Choroid plexus epithelial cell (primary cell): ENCODE measurements at regions not wholly inside any gene's neighbourhood (a gene's known extent, or its start where the extent isn't known, plus 50 kb on each side); places are given as distances from the start of the nearest gene placed in this dataset.

Experiments
- DNase-seq: peaks from one replicate; pipeline ENCODE4 v3.0.0-alpha.2; 2010; ENCODE audit warnings: low read depth
- H3K4me3 ChIP-seq: 2 replicates; pipeline ENCODE4 v1.5.1; 2011; ENCODE audit warnings: low read depth, mild to moderate bottlenecking, control low read depth, low read length, moderate library complexity
- TF ChIP-seq, protein P1 (sequence below): conservative IDR thresholded peaks from 2 replicates; pipeline ENCODE4 v1.5.1; 2011; ENCODE audit warnings: low read depth, mild to moderate bottlenecking, control low read depth, inconsistent platforms, low read length, moderate library complexity

DNA sequence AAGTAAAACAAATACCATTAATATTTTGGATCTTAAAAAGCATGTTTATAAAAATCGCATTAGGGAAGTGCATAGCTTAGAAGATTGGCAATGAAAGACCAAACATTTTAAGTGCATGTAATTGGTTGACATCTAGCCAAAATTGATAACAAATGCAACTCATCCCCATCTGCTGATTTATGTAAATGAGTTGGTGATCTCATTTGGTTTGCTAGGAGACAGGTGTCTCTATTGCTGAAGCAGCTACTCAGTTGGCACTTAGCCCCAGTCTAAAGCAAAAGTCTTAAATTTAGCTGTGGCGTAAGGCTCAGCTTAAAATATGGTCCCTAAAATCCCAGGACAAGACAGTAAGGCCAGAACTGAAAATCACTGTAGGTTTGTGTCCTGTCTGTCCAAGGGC lies 113.5 kb upstream of the CHL1 start:
- no peak overlapping the region for H3K4me3 ChIP-seq
- TF ChIP-seq, protein P1, sequence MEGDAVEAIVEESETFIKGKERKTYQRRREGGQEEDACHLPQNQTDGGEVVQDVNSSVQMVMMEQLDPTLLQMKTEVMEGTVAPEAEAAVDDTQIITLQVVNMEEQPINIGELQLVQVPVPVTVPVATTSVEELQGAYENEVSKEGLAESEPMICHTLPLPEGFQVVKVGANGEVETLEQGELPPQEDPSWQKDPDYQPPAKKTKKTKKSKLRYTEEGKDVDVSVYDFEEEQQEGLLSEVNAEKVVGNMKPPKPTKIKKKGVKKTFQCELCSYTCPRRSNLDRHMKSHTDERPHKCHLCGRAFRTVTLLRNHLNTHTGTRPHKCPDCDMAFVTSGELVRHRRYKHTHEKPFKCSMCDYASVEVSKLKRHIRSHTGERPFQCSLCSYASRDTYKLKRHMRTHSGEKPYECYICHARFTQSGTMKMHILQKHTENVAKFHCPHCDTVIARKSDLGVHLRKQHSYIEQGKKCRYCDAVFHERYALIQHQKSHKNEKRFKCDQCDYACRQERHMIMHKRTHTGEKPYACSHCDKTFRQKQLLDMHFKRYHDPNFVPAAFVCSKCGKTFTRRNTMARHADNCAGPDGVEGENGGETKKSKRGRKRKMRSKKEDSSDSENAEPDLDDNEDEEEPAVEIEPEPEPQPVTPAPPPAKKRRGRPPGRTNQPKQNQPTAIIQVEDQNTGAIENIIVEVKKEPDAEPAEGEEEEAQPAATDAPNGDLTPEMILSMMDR: no peak
- DNase-seq: no peak

DNA sequence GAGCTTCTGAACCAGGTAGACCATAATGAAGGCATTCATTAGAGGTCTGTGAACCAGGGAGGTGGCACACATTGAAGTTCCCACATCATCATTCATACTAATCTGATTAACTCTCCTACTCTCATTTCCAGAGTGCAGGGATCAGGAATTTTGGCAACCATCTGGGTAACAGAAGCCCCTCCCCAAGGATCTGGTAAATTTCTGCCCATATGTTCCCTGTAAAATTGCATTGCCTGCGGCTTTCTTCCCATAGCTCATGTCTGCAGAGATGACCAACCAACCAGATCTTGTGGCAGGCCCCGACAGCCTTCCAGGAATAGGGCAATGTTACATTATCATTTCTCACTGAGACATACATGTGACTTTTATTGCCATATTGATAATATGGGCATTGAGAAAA lies 111.4 kb upstream of the CHL1 start:
- no peak for DNase-seq
- H3K4me3 ChIP-seq: no peak overlapping the region
- TF ChIP-seq, protein P1: no peak

DNA sequence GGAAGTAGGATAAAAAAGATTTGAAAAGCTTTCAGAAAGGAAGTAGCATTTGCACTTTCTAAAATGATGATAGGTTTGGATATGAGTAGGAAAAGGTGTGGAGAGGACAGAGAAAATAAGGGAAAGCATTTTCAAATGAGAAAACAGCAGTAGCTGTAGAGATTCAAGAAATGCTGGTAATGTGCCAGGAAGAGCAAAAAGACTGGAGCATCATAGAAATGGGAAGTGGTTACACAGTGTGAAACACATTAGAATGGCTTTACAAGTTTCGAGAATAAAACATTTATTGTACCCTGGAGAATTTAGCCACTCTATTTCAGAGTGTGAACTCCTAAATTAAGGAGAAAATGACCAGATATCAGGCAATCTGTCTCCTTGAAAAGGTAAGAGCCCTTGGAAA lies 108.3 kb upstream of the CHL1 start:
- DNase-seq: no peak
- H3K4me3 ChIP-seq: no peak overlapping the region
- TF ChIP-seq, protein P1: no peak

DNA sequence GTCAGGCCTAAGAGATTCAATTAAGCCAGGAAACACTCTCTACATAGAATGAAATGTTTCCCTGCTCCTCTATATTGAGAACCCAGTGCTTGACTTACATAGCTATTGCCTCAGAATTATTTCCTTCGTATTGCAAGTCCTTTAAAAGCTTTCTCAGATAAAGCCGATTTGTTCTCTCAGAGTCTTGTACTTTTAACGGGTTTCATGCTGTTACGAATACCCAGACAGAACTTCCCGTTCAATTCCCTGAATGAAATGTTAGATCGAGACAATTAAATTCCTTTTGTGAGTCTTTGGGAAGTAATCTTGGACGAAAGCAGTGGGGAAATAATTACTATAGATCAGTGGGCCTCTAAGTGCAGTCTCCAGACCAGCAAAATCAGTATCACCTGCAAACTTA lies 102.8 kb upstream of the CHL1 start:
- no peak overlapping the region for H3K4me3 ChIP-seq
- TF ChIP-seq, protein P1: no peak
- DNase-seq: no peak

DNA sequence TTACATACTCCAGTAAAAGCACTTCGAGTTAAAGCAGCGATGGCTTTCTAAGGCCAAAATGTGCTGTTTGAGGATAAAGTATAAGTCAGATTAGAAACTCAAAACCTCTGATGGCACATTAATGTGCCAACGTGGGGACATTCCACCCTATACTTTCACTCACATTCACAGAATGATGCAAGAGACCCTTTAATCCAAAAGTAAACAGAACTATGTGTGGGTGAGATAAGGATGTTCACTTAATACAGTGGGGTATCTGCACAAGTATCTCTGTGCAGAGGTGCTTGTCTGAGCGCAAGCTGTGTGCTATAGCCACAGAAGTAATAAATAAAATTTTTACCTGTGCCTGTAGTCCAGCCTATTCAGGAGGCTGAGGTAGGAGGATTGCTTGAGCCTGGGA lies 100.3 kb upstream of the CHL1 start:
- no peak overlapping the region for H3K4me3 ChIP-seq
- TF ChIP-seq, protein P1: no peak
- no peak for DNase-seq

DNA sequence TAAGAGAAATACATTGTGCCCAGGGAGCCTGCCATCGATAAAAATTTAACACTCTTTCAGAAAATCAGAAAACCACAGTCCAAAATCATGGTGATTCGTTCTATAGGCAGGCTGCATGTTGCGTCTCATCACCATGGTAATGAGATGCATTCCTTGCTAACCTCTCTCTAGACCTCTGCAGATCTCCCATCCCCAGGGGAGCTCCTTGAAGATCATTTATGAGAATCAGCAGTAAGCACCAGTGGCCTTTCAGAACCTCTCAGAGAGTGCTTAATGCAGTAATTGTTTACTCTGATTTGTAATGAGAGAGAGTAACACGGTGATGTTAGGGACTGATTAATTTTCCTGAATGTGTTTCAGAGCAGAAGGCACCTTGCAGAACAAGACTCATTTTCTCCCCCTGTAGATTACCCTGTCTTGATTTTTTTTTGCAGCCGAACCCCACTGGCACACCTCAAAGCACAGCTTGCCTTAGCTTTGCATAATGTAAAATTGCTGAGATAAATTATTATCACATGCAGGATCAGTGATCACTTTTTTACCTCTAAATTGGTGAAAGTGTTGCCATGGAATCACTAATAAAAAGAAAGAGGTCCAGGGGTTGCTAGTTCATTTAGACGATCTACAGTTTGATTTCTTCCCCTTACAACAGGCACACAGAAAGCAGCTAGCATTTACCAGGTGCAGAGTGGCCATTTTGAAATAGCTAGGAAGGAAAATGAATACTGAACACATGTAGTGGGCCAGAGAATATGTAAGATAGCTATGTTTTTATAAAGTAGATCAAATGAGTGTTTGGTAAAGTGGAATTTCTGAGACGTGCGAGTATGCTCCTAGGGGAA lies 98.9 kb upstream of the CHL1 start:
- TF ChIP-seq, protein P1: no peak
- H3K4me3 ChIP-seq: no peak overlapping the region
- no peak for DNase-seq

DNA sequence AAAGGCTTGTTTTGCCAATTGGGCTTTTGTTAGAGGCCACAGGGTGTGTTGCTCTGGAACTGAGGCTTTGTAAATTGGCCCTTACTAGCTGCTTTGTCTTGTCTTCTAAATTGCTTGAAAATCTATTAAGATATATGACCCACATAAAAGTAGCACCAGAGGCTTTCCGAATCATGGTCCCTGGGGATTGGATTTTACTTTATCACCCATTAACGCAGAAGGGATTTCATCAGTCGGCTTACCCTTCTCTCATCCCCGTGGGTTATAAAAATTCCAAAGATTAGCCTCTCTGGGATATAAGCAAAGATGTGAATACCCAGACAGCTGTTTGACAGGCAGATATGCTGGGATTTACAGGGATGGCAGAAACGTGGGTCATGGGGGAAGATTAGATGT lies 98.3 kb upstream of the CHL1 start:
- H3K4me3 ChIP-seq: no peak overlapping the region
- DNase-seq: no peak
- TF ChIP-seq, protein P1: no peak
